B cell (primary cell): ENCODE measurements at regions not wholly inside any gene's neighbourhood (a gene's known extent, or its start where the extent isn't known, plus 50 kb on each side); places are given as distances from the start of the nearest gene placed in this dataset.

Experiments
- ATAC-seq: fragments of 200-7000 bp; cut with Tn5 transposase; one replicate; pipeline ENCODE4 v1.10.0; 2021; ENCODE audit warnings: low read depth, mild to moderate bottlenecking, moderate number of reproducible peaks, moderate library complexity
- CTCF ChIA-PET: fragments of 350-600 bp; sonication (Branson Sonifier 250); formaldehyde crosslinking; loops from one replicate; lab custom pipeline; 2021; ENCODE audit warnings: antibody characterized with exemption, inconsistent platforms; lab: Charles Lee
- POLR2A ChIA-PET: fragments of 350-600 bp; sonication (Branson Sonifier 250); formaldehyde crosslinking; loops from one replicate; lab custom pipeline; 2021; ENCODE audit warnings: antibody characterized with exemption; lab: Charles Lee
- DNase-seq: peaks from one replicate; pipeline ENCODE4 v3.0.0; 2013
- H2AFZ ChIP-seq: 2 replicates; pipeline ENCODE4 v1.6.1; 2012; ENCODE audit warnings: mild to moderate bottlenecking, low read depth, low read length; ENCODE audit not compliant: insufficient read depth, poor library complexity, severe bottlenecking
- H3K27ac ChIP-seq, 2 donors: 1 replicate in 1 of 2; 2 replicates in 1 of 2; pipeline ENCODE4 v1.5.1; 2012 to 2013; ENCODE audit warnings: low read length in 2 of 2, mild to moderate bottlenecking in 2 of 2, moderate library complexity in 1 of 2
- H3K27me3 ChIP-seq, 4 experiments: fragments of 200-600 bp in 1 of 4; sonication (generic) in 1 of 4; replicated peaks in 1 of 4; 1 replicate in 2 of 4; 2 replicates in 2 of 4; pipeline versions ENCODE4 v1.6.1 to v1.7.0; 2013 to 2016; ENCODE audit warnings: low read length in 3 of 4, mild to moderate bottlenecking in 2 of 4, mixed read lengths in 1 of 4, moderate library complexity in 1 of 4; ENCODE audit not compliant: insufficient read depth in 4 of 4, control insufficient read depth in 3 of 4; ENCODE audit errors: control extremely low read depth in 1 of 4
- H3K36me3 ChIP-seq, 2 experiments: replicated peaks in 1 of 2; 1 replicate in 1 of 2; 2 replicates in 1 of 2; pipeline versions ENCODE4 v1.6.1 to v1.7.1; 2013; ENCODE audit warnings: low read length in 1 of 2; ENCODE audit not compliant: insufficient read depth in 2 of 2, control insufficient read depth in 1 of 2; ENCODE audit errors: control extremely low read depth in 1 of 2, extremely low read depth in 1 of 2
- H3K4me1 ChIP-seq, 2 donors: fragments of 200-600 bp in 1 of 2; sonication (generic) in 1 of 2; 1 replicate in 1 of 2; 2 replicates in 1 of 2; pipeline versions ENCODE4 v1.5.1 to v1.6.1; 2013 to 2017; ENCODE audit warnings: low read length in 2 of 2; ENCODE audit not compliant: control insufficient read depth in 2 of 2, insufficient read depth in 2 of 2
- H3K4me2 ChIP-seq: replicated peaks from 2 replicates; pipeline ENCODE3; 2012; ENCODE audit warnings: mild to moderate bottlenecking, low read depth, low read length; ENCODE audit not compliant: poor library complexity, severe bottlenecking
- H3K4me3 ChIP-seq, 5 experiments: fragments of 200-600 bp in 1 of 5; sonication (generic) in 1 of 5; 1 replicate in 3 of 5; 2 replicates in 2 of 5; pipeline versions ENCODE4 v1.5.1 to v1.7.0; 2011 to 2016; ENCODE audit warnings: low read length in 4 of 5, mild to moderate bottlenecking in 4 of 5, low read depth in 2 of 5, control low read depth in 1 of 5, moderate library complexity in 1 of 5; ENCODE audit not compliant: insufficient read depth in 1 of 5; ENCODE audit errors: control extremely low read depth in 1 of 5, extremely low read depth in 1 of 5
- H3K79me2 ChIP-seq: fragments of 200-600 bp; sonication (generic); one replicate; pipeline ENCODE4 v1.6.0; 2016; ENCODE audit warnings: low read length; ENCODE audit not compliant: control insufficient read depth, insufficient read depth
- H3K9ac ChIP-seq: fragments of 200-600 bp; sonication (generic); 2 replicates; pipeline ENCODE4 v1.6.1; 2017; ENCODE audit warnings: mild to moderate bottlenecking, low read length, moderate library complexity
- H3K9me3 ChIP-seq, 3 donors: one replicate each; pipeline versions ENCODE4 v1.6.1 to v1.7.1; 2013; ENCODE audit warnings: low read length in 2 of 3; ENCODE audit not compliant: control insufficient read depth in 2 of 3, insufficient read depth in 1 of 3; ENCODE audit errors: control extremely low read depth in 1 of 3
- H4K20me1 ChIP-seq: 2 replicates; pipeline ENCODE4 v1.6.0; 2012; ENCODE audit warnings: mild to moderate bottlenecking, low read length; ENCODE audit not compliant: insufficient read depth, control insufficient read depth, poor library complexity, severe bottlenecking
- H3K27ac Mint-ChIP-seq: one replicate; pipeline ENCODE4 v1.8.0; 2021; ENCODE audit warnings: mixed read lengths
- H3K27me3 Mint-ChIP-seq: one replicate; pipeline ENCODE4 v1.8.0; 2021; ENCODE audit warnings: mixed read lengths
- H3K4me1 Mint-ChIP-seq: one replicate; pipeline ENCODE4 v1.8.0; 2021; ENCODE audit warnings: mixed read lengths
- H3K4me3 Mint-ChIP-seq: one replicate; pipeline ENCODE4 v1.8.0; 2021; ENCODE audit warnings: mixed read lengths
- H3K9me3 Mint-ChIP-seq: one replicate; pipeline ENCODE4 v1.8.0; 2022; ENCODE audit warnings: mixed read lengths; ENCODE audit not compliant: insufficient read depth
- EZH2 ChIP-seq: IDR thresholded peaks from 2 replicates; pipeline ENCODE4 v1.6.1; 2012; ENCODE audit warnings: borderline replicate concordance, low read depth, mild to moderate bottlenecking, moderate library complexity, low read length; ENCODE audit not compliant: insufficient read depth, poor library complexity, severe bottlenecking
- WGBS: methylation state at CpG from one replicate; pipeline ENCODE4 v1.1.5; 2013; ENCODE audit warnings: missing lambda C conversion rate; ENCODE audit not compliant: insufficient coverage; 5-methylcytosine and 5-hydroxymethylcytosine counted together
- intact Hi-C: fragments of 100-400 bp; cut with micrococcal nuclease; formaldehyde crosslinking; loops from one replicate; pipeline ENCODE4 v1.10.0; 2022
- TF ChIP-seq, protein P1 (sequence below): fragments of 200-600 bp; IDR thresholded peaks from one replicate; pipeline ENCODE4 v1.8.0; 2022; ENCODE audit warnings: antibody characterized with exemption, mild to moderate bottlenecking

DNA sequence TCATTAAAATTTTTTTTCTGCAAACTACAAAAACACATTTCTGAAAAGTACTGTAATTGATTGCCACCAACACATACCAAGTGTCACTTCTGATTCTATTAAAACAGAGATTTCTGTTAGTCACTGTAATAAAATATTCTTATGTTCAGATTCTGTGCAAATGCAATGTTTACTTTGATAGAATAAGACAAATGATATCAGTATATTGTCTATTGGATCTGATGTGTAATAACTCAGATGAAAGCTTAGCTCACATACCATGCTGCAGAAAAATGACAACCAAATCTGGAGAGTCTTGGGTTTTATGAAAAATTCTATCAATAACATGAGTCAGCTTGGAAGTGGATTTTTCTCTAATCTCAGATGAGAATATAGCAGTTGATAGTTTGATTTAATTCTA, 963.8 kb upstream of the B3GALT2 start:
- ChIA-PET CTCF (no interaction called here), POLR2A (no interaction called here)
- H2AFZ ChIP-seq = no peak overlapping the region
- no peak overlapping the region for H3K4me3 ChIP-seq
- Mint-ChIP-seq H3K4me1 (peaks cover 2% of the 10 kb centered on the region), H3K27ac (no peak overlapping the region), H3K27me3 (no peaks in the 10 kb centered on the region), H3K9me3 (no peaks in the 10 kb centered on the region), H3K4me3 (no peak overlapping the region)
- no peaks in the 10 kb centered on the region for H3K79me2 ChIP-seq
- ATAC-seq (no peak), DNase-seq (no peak)
- H3K9me3 ChIP-seq = no peaks in the 10 kb centered on the region
- intact Hi-C loops = no loop called here
- H3K4me1 ChIP-seq = no peaks in the 10 kb centered on the region
- no peak overlapping the region for H3K27ac ChIP-seq
- H3K27me3 ChIP-seq = no peaks in the 10 kb centered on the region
- no peak overlapping the region for H3K4me2 ChIP-seq
- no peaks in the 10 kb centered on the region for H3K36me3 ChIP-seq
- TF ChIP-seq, protein P1, sequence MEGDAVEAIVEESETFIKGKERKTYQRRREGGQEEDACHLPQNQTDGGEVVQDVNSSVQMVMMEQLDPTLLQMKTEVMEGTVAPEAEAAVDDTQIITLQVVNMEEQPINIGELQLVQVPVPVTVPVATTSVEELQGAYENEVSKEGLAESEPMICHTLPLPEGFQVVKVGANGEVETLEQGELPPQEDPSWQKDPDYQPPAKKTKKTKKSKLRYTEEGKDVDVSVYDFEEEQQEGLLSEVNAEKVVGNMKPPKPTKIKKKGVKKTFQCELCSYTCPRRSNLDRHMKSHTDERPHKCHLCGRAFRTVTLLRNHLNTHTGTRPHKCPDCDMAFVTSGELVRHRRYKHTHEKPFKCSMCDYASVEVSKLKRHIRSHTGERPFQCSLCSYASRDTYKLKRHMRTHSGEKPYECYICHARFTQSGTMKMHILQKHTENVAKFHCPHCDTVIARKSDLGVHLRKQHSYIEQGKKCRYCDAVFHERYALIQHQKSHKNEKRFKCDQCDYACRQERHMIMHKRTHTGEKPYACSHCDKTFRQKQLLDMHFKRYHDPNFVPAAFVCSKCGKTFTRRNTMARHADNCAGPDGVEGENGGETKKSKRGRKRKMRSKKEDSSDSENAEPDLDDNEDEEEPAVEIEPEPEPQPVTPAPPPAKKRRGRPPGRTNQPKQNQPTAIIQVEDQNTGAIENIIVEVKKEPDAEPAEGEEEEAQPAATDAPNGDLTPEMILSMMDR = no peak
- no peak for TF ChIP-seq EZH2
- no peak overlapping the region for H3K9ac ChIP-seq
- H4K20me1 ChIP-seq = no peaks in the 10 kb centered on the region

DNA sequence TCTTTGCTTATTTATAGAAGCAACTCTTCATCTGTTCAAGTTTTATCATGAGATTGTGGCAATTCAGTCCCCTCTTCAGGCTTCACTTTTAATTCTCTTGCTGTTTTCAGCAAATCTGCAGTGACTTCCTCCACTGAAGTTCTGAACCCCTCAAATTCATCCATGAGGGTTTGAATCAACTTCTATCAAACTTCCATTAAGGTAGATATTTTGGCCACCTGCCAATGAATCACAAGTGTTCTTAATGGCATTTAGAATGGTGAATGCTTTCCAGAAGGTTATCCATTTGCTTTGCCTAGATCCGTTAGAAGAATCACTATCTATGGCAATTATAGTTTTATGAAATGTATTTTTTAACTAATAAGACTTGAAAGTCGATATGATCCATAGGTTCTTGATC, 946.7 kb upstream of the B3GALT2 start:
- no peak overlapping the region for H3K4me3 ChIP-seq
- DNase-seq = no peak
- no peaks in the 10 kb centered on the region for H3K4me1 ChIP-seq
- no peak overlapping the region for H2AFZ ChIP-seq
- ChIA-PET CTCF (interaction anchor here (0.7 kb wide), 1 partner anchor 181 kb away, joined by 4 read pairs; no protein-coding TSS in a partner anchor), POLR2A (no interaction called here)
- ATAC-seq = no peak
- no peaks in the 10 kb centered on the region for H4K20me1 ChIP-seq
- no peak overlapping the region for H3K9ac ChIP-seq
- no peaks in the 10 kb centered on the region for H3K27me3 ChIP-seq
- no peaks in the 10 kb centered on the region for H3K9me3 ChIP-seq
- WGBS = no CpG with 5 or more reads among the region's 2 CpGs
- no peak overlapping the region for H3K27ac Mint-ChIP-seq
- intact Hi-C loops = no loop called here
- no peaks in the 10 kb centered on the region for H3K27me3 Mint-ChIP-seq
- H3K27ac ChIP-seq = no peak overlapping the region
- no peak overlapping the region for H3K4me3 Mint-ChIP-seq
- H3K79me2 ChIP-seq = no peaks in the 10 kb centered on the region
- H3K9me3 Mint-ChIP-seq = no peaks in the 10 kb centered on the region
- H3K36me3 ChIP-seq = no peaks in the 10 kb centered on the region
- no peak overlapping the region for H3K4me2 ChIP-seq
- TF ChIP-seq, protein P1 = no peak
- TF ChIP-seq EZH2 = no peak
- H3K4me1 Mint-ChIP-seq = no peaks in the 10 kb centered on the region
